Cardiac muscle cell (in vitro differentiated cells and primary cell): ENCODE measurements at regions not wholly inside any gene's neighbourhood (a gene's known extent, or its start where the extent isn't known, plus 50 kb on each side); places are given as distances from the start of the nearest gene placed in this dataset.
"Not testable (repeated sequence)": the region's sequence is repeated elsewhere in the genome, so short reads cannot be mapped to it uniquely, and the experiment has no call there.

Experiments
- DNase-seq, 2 donors: peaks; one replicate each; pipeline versions ENCODE4 v3.0.0 to v3.0.0-alpha.2; 2010 to 2017; ENCODE audit warnings: low read depth in 1 of 2, low spot score in 1 of 2
- H3K27ac ChIP-seq: fragments of 200-600 bp; sonication (generic); 2 replicates; pipeline ENCODE4 v1.5.1; 2016
- H3K27me3 ChIP-seq: fragments of 200-600 bp; sonication (generic); 2 replicates; pipeline ENCODE4 v1.6.0; 2016; ENCODE audit warnings: control low read depth
- H3K36me3 ChIP-seq: fragments of 200-600 bp; sonication (generic); 2 replicates; pipeline ENCODE4 v1.5.1; 2016; ENCODE audit warnings: control low read depth
- H3K4me1 ChIP-seq: fragments of 200-600 bp; sonication (generic); 2 replicates; pipeline ENCODE4 v1.8.1; 2017; ENCODE audit warnings: low read depth, mild to moderate bottlenecking, mixed run types
- H3K4me3 ChIP-seq: fragments of 200-600 bp; sonication (generic); 2 replicates; pipeline ENCODE4 v1.5.1; 2016; ENCODE audit warnings: mild to moderate bottlenecking
- H3K9me3 ChIP-seq: fragments of 200-600 bp; sonication (generic); 2 replicates; pipeline ENCODE4 v1.5.1; 2017; ENCODE audit warnings: low read depth, mild to moderate bottlenecking, control low read depth
- TF ChIP-seq, protein P1 (sequence below): IDR thresholded peaks from 2 replicates; pipeline ENCODE4 v1.5.1; 2012; ENCODE audit warnings: low read depth, mild to moderate bottlenecking, low read length

DNA sequence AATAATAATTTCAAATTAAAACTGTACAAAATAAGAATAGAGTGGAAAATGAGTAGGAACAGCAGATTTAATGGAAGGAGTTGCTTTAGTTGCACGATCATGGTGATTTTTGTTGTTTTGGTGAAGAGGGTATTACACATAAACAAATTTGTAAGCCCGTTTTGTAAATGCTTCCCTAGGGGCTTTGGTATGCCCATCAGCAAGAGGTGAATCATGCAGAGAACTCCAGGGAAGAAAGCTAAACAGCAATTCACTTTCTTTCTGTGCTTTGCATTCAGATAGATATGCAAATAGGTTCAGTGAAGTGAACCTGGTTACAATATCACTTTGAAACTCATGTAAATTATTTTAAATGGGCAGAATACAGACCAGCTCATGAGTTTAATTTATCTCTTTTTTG, 422.2 kb upstream of the MTPN start:
- H3K36me3 ChIP-seq, result no peaks in the 10 kb centered on the region
- H3K4me3 ChIP-seq, result no peak overlapping the region
- H3K9me3 ChIP-seq, result no peaks in the 10 kb centered on the region
- no peaks in the 10 kb centered on the region for H3K4me1 ChIP-seq
- DNase-seq, result no peak
- no peak overlapping the region for H3K27ac ChIP-seq
- TF ChIP-seq, protein P1, sequence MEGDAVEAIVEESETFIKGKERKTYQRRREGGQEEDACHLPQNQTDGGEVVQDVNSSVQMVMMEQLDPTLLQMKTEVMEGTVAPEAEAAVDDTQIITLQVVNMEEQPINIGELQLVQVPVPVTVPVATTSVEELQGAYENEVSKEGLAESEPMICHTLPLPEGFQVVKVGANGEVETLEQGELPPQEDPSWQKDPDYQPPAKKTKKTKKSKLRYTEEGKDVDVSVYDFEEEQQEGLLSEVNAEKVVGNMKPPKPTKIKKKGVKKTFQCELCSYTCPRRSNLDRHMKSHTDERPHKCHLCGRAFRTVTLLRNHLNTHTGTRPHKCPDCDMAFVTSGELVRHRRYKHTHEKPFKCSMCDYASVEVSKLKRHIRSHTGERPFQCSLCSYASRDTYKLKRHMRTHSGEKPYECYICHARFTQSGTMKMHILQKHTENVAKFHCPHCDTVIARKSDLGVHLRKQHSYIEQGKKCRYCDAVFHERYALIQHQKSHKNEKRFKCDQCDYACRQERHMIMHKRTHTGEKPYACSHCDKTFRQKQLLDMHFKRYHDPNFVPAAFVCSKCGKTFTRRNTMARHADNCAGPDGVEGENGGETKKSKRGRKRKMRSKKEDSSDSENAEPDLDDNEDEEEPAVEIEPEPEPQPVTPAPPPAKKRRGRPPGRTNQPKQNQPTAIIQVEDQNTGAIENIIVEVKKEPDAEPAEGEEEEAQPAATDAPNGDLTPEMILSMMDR, result no peak
- H3K27me3 ChIP-seq, result no peaks in the 10 kb centered on the region

DNA sequence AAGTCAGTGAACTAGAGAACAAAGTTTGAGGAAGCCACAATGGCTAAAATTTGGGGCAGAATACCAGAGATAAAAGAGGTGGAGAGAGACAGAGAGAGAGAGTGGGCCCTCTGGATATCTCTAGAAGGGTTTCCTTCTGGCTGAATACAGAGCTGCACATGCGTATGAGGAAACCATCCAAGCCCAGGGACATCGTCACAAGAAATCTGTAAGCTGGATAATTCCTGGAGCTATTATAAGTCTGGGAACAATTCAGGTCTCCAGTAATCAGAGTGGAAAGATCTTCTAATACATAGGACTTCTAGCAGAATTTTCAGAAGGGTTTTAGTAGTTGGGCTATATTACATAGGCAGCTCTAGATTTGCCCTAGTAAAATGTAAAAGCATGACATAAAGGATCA, 415.7 kb upstream of the MTPN start:
- Histone ChIP-seq H3K27ac (no peak overlapping the region), H3K9me3 (no peaks in the 10 kb centered on the region), H3K36me3 (no peaks in the 10 kb centered on the region), H3K4me1 (no peaks in the 10 kb centered on the region), H3K27me3 (no peaks in the 10 kb centered on the region), H3K4me3 (no peak overlapping the region)
- TF ChIP-seq, protein P1, result no peak
- no peak for DNase-seq

DNA sequence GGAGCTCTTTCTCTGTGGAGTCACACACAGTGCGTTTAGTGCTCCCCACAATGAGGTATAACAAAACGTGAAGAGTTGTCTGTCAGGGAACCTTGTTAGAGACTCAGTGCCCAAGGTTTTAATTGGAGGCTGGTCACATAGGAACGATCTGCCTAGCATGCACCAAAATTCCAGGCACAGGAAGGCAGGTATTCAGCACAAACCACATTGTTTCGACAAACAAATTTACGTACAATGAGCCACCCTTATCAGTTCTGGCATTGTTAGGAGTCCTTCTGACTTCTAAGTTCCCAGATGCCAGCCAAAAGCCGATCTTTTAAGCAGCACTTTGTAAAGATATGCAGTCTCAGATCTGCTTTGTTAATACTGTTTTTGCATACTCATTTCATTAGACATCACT, 414.2 kb upstream of the MTPN start:
- Histone ChIP-seq H3K9me3 (no peaks in the 10 kb centered on the region), H3K27me3 (no peaks in the 10 kb centered on the region), H3K36me3 (no peaks in the 10 kb centered on the region), H3K27ac (no peak overlapping the region), H3K4me3 (no peak overlapping the region), H3K4me1 (no peaks in the 10 kb centered on the region)
- TF ChIP-seq, protein P1, result no peak
- DNase-seq, result no peak

DNA sequence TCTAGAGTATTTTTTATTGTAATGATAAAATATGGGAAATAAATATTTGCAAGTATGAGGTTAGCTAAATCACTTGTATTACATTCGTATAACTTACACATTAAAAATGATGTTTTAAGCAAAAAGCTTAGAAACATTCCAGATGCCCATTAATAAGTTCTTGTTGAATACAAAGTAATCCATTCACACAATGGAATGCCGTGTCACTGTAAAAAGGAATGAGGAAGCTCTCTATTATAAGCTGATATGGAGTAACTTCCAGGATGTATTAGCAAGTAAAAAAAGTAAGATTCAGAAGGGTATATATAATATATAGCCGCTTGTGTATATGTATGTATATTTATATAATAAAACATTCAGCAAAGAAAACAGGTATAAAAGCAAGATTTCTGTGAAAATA, 412.8 kb upstream of the MTPN start:
- no peak overlapping the region for H3K4me3 ChIP-seq
- no peaks in the 10 kb centered on the region for H3K9me3 ChIP-seq
- H3K27ac ChIP-seq, result no peak overlapping the region
- TF ChIP-seq, protein P1, result no peak
- no peak for DNase-seq
- no peaks in the 10 kb centered on the region for H3K27me3 ChIP-seq
- H3K4me1 ChIP-seq, result no peaks in the 10 kb centered on the region
- no peaks in the 10 kb centered on the region for H3K36me3 ChIP-seq

DNA sequence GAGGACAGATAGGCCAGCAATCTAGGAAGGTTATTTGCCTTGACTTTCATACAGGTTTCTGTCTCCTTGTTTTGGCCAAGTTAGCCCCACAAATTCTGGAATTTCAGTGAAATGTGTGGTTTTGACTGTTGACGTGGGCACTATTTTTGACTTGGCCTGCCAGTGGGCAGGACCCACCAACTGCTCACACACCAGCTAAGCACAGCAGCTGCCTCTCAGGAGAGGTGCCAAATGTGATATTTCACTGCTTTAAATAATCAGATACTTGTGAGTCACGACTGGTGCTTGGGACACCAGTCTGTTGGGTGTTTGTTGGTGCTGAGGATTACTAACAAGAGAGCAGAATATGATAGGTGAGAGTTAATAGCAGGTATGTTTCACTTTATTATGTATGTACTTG, 409.7 kb upstream of the MTPN start:
- TF ChIP-seq, protein P1, result no peak
- Histone ChIP-seq H3K4me1 (no peaks in the 10 kb centered on the region), H3K36me3 (no peaks in the 10 kb centered on the region), H3K9me3 (no peaks in the 10 kb centered on the region), H3K27me3 (no peaks in the 10 kb centered on the region), H3K27ac (no peak overlapping the region), H3K4me3 (no peak overlapping the region)
- DNase-seq, result no peak

DNA sequence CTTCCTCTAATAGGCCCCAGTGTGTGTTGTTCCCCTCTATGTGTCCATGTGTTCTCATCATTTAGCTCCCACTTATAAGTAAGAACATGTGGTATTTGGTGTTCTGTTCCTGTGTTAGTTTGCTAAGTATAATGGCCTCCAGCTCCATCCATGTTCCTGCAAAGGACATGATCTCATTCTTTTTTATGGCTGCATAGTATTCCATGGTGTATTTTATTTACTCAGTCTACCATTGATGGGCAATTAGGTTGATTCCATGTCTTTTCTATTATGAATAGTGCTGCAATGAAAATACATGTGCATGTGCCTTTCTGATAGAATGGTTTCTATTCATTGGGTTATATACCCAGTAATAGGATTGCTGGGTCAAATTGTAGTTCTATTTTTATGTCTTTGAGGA, 394.2 kb upstream of the MTPN start:
- not testable (repeated sequence) for H3K27me3 ChIP-seq, H3K9me3 ChIP-seq, DNase-seq, H3K36me3 ChIP-seq, H3K4me3 ChIP-seq, H3K4me1 ChIP-seq, H3K27ac ChIP-seq
